CD1c-positive myeloid dendritic cell (primary cell): ENCODE measurements at regions not wholly inside any gene's neighbourhood (a gene's known extent, or its start where the extent isn't known, plus 50 kb on each side); places are given as distances from the start of the nearest gene placed in this dataset.

ENCODE experiments used
- DNase-seq: peaks from one replicate; pipeline ENCODE4 v3.0.0-alpha.2; 2016; ENCODE audit errors: extremely low spot score

DNA sequence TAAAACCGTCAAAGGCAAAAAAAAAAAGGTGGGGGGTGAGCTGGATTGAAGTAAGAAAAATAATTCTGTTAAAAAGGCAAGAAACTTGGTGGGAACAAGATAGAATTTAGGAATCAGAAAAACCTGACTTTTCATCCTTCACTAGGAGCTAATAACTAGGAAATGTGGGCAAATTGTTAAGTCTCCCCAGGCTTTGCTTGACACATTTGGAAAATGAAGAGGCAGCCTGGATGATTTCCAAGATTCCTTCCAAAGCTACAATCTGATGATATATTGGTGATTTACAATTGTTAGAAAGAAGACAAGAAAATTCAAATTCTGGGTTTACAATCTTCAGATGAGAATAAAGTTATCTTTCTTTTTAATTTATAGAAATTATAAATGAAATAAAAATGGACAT, 1062.5 kb downstream of the ADGRL3 start:
- DNase-seq: no peak

DNA sequence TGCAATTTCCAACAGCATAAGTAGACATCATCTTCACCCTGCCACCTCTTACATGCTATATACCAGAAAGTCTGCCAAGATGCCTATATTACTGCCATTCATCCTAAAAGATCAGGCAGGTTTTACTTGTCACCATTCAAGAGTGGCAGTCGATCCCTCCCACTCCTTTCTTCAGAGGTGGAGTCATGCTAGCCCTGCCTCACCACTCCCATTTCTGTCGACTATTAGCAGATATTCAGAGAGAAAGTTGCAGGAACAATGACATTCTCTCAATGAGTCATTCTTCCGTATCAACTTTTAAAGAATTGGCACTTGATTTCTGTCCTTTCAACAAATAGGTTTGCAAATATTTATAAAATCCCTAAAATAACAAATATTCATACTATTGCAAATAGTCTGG, 1060.1 kb downstream of the ADGRL3 start:
- DNase-seq: no peak

DNA sequence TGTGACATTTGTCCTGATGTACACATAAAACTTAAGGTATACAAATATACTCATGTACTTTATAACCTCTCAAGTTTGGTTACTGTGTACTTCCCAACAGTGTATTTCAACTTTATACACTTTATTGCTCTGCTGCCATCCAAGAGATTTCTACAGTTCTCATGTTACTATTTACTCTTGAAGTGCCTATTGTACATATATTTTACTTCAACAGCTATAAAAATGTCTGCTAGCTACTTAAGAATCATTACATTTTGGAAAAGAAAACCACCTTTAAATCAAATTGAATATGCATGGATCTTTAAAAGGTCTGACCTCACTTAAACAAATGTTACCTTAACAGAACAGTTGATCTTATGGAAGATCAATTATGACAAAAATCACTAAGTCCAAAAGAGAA, 1056.4 kb downstream of the ADGRL3 start:
- no peak for DNase-seq

DNA sequence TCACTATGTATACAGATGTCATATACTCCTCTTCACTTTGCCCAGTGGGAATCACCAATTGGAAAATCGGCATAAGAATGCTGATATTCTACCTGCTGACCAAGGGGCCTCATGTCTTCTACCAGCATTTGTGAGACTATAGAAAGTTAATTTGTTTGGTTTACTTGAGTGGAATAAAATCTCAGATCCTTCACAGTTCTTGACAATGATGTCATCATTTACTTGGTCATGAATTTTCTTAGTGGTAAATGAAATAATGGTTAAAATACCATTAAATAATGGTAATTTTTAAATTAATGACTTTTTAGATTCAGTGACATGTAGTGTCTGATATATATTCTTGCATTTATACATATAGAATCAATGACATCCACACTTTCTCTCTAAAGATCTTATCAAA, 1052.6 kb downstream of the ADGRL3 start:
- no peak for DNase-seq

DNA sequence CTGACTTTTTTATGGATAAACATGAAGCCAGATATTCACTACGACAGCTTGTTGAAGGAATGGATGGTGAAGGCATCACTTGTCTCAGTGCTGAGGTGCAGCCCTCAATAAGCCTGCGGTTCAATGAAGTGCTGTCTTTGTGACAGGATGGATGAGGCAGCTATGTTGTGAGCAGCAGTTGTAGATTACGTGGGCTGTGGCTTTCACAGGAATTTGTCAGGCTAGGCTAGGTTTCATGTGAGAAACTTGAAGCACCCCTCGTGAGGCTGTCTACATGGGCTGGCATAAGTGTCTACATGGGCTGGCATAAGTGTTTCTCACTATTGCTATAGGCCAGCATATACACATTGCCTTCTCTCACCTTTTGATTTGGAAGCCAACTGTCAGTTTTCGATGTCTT, 1050.0 kb downstream of the ADGRL3 start:
- no peak for DNase-seq

DNA sequence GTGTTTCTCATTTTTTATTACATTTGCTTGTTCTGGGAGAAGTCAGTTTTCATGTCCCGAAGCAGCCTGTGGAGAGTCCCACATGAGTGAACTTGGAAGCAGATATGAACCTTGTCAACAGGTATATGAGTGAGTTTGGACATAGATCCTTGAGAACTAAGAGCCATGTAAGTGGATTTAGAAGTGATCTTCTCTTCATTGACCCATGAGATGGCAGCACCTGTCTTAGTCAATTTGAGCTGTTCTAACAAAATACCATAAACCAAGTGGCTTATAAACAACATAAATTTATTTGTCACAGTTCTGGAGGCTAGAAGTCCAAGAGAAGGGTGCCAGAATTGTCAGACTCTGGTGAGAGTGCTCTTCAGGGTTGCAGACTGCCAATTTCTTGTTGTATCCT, 1043.8 kb downstream of the ADGRL3 start:
- DNase-seq: no peak

DNA sequence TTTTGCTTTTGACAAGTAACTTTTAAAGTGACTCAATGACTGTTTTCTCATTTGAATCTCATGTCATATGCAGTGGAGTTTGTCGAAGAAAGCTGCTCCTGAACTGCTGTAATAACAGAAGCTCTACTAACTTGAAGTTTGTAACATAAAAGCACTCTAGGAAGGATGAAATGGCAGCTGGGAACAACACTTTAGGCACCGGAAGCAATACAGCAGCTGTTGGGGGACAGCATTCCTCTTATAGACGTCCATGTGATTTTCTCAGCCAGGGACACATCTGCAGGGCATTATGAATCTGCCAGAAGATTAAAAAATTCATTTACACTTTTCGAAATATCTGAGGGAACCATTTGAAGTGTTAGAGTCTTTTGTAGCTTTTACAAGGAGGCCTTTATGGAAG, 1035.8 kb downstream of the ADGRL3 start:
- no peak for DNase-seq

DNA sequence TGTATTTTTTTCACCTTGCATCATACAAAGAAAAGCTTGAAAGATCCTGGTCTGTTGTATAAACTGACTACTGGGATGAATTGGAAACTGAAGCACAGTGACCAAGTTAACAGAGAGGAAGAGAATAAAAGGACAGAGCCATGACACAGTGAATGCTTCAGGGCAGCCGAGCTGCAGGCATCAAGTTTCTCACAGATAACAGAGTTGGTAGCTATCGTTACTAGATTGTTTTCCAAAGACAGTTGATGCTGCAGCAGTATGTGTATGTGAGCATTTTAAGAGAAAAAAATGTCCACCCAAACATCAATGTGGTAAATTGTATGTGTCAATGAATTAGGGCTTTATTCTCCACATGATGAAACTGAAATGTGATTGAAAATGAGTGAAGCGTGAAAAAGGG, 1032.7 kb downstream of the ADGRL3 start:
- no peak for DNase-seq

DNA sequence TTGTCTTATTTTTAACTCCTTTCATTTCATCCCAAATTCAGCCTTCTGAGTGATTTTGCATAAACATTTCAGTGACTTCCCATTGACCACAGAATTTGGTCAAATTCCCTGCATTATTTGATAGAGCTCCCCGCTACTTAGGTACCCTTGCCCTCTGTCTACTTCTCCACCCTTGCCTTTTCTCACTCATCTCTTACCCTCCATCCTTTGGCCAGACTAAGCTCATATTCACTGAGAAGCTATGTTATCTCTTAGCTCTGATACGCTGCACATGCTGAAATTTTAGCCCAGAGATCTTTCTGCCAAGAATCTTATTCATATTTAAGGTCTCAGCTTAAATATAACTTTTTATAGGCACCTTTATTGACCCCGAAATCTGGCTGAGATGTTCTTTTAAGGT, 1031.9 kb downstream of the ADGRL3 start:
- no peak for DNase-seq

DNA sequence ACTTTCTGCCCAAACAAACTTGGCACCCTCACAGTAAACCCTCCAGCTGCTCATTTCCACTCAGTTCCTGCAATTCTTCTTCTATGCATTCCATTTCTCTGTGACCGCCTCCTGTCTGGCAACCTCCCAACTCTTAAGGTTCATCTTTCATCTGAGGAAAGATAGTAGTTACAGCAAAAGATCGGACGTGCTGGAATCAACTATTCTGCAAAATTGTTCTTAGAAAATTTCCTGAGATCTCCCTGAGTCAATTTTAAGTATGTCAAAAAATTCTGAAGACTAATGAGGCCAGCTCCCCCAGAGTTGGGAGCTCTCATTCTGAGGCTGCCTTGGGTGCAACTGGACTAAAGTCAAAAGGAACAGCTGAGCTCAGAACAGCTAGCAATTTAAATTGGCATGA, 1026.0 kb downstream of the ADGRL3 start:
- no peak for DNase-seq

DNA sequence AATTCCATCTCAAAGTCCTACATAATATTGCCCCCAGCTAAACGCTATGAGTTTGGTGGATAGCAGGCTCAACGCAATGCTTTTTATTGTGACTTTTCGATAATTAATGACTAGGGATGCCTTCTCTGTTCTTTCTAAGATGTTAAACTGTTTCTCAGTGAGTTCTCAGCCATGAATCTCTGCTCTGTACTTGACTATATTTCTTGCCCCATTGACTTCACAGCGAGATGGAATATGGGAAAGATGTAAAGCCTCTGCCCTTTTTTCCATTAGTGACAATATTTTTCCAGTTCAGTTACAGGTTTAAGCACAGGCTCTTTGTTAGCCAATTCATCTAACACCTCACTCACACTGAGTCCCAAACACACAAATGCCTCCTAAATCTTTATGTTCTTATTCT, 1022.0 kb downstream of the ADGRL3 start:
- no peak for DNase-seq

DNA sequence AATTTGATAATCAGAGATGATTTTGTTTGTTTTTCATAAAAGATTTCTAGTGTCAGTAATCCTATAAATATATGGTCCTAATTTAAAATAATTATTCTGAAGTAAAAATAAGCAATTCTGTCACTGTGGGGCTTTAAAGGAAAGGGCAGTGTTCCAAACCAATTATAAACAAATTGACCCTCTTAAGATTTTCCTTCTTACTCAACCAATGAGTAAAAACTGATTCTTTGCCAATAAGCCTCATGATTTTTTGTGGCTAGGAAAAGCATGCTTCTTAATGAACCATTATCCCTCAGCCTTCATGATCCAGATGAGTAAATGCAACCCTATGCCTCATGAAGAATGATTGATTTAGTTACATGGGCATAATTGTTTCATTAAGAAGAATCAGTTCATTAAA, 1010.4 kb downstream of the ADGRL3 start:
- no peak for DNase-seq

DNA sequence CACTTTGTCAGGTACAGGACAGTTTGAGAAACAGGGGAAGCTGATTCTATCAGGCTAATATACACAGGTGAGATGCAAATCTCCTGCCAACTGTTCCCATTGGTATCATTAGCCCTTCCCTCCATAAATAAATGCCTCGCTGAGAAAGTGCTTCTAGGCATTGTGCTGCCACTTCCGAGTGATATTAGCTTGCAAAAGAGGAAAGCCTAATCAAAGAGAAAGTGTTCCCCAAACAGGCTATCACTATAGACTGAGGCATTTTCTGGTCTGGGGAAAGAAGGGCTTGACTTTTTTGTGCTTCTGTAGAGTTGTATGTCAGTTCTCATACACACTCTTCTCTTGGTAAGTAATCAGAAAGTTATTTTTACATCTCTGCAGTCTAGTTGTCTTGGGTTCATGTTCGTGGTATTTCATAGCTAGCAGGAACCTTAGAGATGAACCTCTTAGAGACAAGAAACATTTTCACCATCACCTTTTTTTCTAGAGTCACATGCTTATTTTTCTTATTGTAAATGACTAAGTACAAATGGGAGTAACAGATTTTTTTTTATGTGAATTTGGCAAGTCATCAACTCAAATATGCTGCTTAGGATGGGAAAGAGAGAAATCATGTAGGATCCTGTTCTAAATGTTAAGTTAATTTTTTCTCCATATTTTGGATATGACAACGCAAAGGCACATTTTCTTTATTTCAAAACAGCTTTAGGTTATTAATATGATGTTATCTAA, 1009.8 kb downstream of the ADGRL3 start:
- DNase-seq: no peak

DNA sequence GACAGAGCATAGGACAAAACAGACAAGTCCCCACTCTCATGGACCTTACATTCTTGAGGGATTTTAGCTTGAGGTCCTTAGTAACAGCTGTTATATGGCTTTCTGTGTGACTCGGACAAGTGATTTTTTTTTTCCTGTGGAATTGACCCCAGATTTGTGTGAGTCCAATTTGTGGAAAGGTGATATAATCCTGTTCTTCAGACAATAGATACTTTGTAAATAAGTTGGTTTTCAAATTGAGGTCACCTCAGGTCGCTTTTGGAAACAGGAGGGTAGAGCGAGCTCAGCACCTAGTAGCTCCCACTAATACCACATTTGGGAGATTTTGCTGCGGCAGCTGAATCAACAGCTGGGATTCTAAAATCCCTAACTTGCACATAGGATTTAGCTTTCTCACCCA, 1008.8 kb downstream of the ADGRL3 start:
- DNase-seq: no peak

DNA sequence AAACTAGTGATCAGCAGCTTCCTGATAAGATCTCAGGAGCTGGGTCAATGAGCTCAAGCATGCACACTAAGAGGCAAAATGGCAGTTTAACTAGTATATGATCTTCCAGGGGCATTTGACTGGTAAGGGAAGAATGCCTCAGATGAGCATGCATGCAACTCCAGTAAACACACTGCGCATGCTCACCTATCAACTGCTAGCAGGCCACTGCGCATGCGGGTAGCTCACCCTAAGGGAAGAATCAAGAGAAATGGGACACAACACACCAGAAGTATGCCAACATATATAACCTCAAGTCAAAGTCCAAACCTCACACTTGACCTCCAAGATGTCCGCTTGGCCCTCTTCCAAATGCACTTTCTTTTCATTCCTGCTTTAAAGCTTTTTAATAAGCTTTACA, 1004.0 kb downstream of the ADGRL3 start:
- no peak for DNase-seq

DNA sequence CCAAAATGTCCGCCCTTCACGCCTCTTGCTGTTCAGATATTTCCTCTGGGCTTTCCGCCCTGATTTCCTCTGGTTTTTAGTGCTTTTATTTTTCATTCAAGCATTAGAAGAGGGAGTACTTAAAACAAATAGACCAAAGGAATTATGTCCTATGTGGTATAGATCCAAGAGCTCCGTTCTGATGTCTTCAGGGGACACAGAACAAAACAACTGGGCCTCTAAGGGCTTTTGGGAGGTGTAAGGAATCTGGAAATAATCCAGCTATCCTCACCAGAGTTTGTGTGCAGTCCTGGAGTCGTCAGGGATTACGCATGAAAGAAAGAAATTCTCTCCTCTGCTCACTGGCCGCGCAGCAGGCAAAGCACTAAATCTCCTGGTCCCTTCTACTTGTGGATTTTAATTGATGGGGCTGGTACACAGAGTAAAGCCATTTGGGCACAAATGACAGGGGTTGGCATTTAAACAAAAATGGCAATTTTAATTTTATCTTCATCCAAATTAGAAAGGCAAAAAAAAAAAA, 999.2 kb downstream of the ADGRL3 start:
- DNase-seq: no peak

DNA sequence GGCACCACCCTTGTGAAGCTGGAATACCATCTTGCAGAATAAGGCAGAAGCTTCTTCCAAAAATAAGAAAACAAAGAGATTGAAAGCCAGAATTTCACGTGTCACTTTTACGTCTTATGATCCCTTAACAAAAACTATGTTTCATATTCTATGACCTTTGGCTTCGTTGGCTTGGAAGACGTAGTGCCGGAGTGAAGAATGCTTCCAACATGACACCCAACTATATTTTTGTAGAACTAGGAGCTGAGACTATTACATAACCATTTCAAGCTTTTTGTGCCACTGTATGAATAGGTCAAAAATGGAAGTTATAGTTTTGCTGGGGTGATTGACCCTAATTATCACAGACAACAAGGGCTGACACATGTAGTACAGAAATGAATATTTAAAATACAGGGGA, 996.2 kb downstream of the ADGRL3 start:
- DNase-seq: no peak

DNA sequence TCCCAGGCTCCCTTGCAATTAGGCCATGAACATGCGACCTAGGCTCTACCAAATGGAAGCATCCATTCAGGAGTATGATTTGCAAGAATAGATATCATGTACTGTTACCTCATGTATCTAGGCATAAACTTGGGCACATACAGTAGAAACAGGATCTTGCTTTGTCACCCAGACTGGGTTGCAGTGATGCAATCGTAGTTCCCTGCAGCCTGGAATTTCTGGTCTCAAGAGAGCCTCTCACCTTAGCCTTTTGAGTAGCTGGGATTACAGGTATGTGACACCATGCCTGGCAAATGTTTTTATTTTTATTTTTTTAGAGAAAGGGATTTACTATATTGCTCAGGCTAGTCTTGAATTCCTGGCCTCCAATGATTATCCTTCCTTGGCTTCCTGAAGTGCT, 994.2 kb downstream of the ADGRL3 start:
- DNase-seq: no peak

DNA sequence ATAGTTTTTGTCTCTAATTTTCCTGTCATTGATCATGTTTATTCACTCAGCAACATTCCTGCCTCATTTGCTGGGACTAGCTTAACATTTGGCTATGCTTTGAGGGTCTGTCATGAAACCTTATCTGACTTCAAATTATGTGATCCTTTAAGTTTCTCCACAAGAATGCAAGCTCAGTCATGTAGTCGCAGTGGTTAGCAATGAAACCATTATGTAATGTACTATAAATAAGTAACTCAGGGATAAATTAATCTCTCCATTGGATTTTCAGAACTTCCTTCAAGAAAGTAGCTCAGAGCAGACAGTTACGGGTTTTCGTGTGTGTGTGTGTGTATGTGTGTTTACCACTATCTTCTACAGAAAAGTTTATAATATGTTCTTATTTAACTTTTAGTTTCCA, 993.6 kb downstream of the ADGRL3 start:
- no peak for DNase-seq

DNA sequence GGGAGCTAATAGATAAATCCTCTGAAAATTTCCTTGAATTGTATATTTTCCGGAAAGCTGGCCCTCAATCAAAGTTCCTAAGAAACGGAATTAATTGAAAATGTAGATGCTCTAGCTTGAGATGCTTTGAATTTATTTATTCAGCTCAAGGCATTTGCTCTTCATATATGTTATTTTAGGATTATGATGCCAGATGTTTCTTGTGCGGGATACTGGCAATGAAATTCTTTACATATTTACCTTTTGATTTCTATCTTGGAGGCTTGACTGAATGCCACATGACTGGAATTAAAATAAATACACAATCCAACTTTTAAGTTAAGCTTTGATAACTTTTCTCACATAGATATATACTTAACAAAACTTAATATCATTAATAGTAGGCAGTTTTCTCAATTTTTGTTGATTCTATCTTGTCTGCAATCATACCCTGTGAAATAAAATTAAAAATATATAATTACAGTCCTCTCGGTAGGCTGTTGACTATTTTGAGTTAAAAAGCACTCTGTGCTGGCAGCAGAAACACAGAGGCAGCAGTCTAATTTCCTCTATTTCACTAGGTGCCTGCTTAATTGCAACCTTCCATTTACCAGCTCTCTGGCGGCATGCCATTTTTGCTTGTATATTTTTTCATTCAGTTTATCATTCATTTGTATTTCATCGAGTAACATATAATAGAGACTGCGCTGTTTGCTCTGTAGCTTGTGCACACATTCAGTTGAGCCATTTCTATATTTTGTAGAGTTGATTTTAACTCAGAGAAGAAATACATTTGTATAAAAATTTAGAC, 991.5 kb downstream of the ADGRL3 start:
- no peak for DNase-seq

DNA sequence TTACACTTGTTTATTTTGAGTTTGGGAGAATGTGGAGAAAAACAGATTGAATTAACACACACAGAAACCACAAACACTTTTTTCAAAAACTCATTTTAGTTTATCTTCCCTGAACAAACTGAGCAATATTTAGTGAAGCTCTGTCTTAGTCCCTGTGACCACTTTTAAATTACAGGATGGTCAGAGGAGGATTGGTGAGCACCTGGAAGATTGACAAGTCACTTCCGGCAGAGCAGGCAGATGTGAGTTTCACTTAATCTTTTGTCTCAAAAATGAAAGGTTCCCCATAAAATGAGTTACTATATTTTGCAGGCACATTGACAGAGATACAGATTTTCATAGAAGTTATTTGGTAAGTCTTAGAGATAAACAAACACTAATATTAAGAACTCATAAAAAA, 970.1 kb downstream of the ADGRL3 start:
- no peak for DNase-seq

DNA sequence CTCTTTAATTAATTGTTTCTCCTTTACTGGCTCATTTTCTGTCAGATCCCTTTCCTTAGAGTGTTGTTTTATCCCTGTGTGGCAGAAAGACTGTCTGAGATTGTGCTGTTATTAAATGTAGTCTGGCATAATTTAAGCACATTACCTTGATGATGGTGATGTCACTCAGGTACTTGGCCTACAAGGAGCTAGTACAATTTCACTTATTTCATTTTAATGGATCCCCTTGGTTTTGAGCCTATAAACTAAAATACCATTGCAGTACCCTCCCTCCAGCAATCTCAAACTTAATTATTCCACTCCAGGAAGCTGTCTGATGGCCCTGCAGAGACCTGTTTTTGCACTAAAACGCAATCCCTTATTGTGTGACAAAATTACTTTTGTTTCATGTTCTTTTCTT, 968.6 kb downstream of the ADGRL3 start:
- no peak for DNase-seq

DNA sequence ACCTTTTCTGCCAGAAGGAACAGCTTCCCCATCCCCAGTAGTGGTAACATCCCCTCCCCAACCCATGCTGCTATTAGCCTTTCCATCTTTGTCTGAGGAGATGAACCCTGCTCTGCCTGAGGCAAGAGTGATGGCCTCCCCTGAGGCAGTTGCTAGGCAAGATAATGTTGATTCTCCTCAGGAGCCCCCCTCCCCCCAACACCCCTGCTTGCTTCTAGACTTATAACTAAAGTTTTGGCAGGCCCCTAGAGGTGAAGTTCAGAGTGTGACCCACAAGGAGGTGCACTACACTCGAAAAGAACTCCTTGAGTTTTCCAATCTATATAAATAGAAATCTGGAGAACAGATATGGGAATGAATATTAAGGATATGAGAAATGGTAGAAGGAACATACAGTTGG, 962.5 kb downstream of the ADGRL3 start:
- DNase-seq: no peak
